WTC11 (cell line): ENCODE measurements at regions not wholly inside any gene's neighbourhood (a gene's known extent, or its start where the extent isn't known, plus 50 kb on each side); places are given as distances from the start of the nearest gene placed in this dataset.

Experiments used
- ATAC-seq: fragments of 200-7000 bp; cut with Tn5 transposase; 2 replicates; pipeline ENCODE4 v1.10.0; 2021; ENCODE audit warnings: mild to moderate bottlenecking, moderate library complexity
- CTCF ChIA-PET: fragments of 300-600 bp; sonication (Branson Sonifier 250); formaldehyde crosslinking; loops from one replicate; lab custom pipeline; 2021; ENCODE audit warnings: antibody characterized with exemption; lab: Charles Lee
- POLR2A ChIA-PET: fragments of 350-600 bp; sonication (Branson Sonifier 250); formaldehyde crosslinking; loops from one replicate; lab custom pipeline; 2021; ENCODE audit warnings: antibody characterized with exemption; lab: Charles Lee
- DNase-seq: peaks from one replicate; pipeline ENCODE4 v3.0.0; 2021; ENCODE audit warnings: low spot score
- H3K27ac Mint-ChIP-seq: 2 replicates; pipeline ENCODE4 v1.8.0; 2021; ENCODE audit warnings: mixed read lengths
- H3K27me3 Mint-ChIP-seq: 2 replicates; pipeline ENCODE4 v1.8.0; 2021; ENCODE audit warnings: low read depth, mild to moderate bottlenecking, moderate library complexity, mixed read lengths
- H3K36me3 Mint-ChIP-seq: 2 replicates; pipeline ENCODE4 v1.8.0; 2021; ENCODE audit warnings: mixed read lengths
- H3K4me1 Mint-ChIP-seq: 2 replicates; pipeline ENCODE4 v1.8.0; 2022; ENCODE audit warnings: mixed read lengths
- H3K4me3 Mint-ChIP-seq: 2 replicates; pipeline ENCODE4 v1.8.0; 2021; ENCODE audit warnings: mild to moderate bottlenecking, moderate library complexity, mixed read lengths
- H3K9me3 Mint-ChIP-seq: 2 replicates; pipeline ENCODE4 v1.8.0; 2021; ENCODE audit warnings: mixed read lengths
- FOXP1 ChIP-seq: sonication (generic); formaldehyde crosslinking; IDR thresholded peaks from 2 replicates; pipeline ENCODE4 v1.8.0; 2022; ENCODE audit warnings: missing genetic modification reagents, mild to moderate bottlenecking, moderate library complexity, borderline replicate concordance
- GABPB1 ChIP-seq: sonication (generic); formaldehyde crosslinking; IDR thresholded peaks from 2 replicates; pipeline ENCODE4 v1.8.1; 2023; ENCODE audit warnings: mild to moderate bottlenecking, missing genetic modification reagents
- KAT7 ChIP-seq: sonication (generic); formaldehyde crosslinking; IDR thresholded peaks from 2 replicates; pipeline ENCODE4 v1.8.1; 2023; ENCODE audit warnings: missing genetic modification reagents, mild to moderate bottlenecking, borderline replicate concordance
- NR3C1 ChIP-seq: sonication (generic); formaldehyde crosslinking; conservative IDR thresholded peaks from 2 replicates; pipeline ENCODE4 v1.8.1; 2023; ENCODE audit warnings: low read depth, mild to moderate bottlenecking, missing genetic modification reagents
- OVOL2 ChIP-seq: fragments of 250-450 bp; sonication (Bioruptor Pico); IDR thresholded peaks from 2 replicates; pipeline ENCODE4 v1.9.0; 2021; ENCODE audit warnings: mild to moderate bottlenecking, borderline replicate concordance
- TP53 ChIP-seq: sonication (generic); formaldehyde crosslinking; IDR thresholded peaks from 2 replicates; pipeline ENCODE4 v1.8.1; 2023; ENCODE audit warnings: mild to moderate bottlenecking, missing genetic modification reagents
- TF ChIP-seq, protein P1 (sequence below): sonication (generic); formaldehyde crosslinking; IDR thresholded peaks from 2 replicates; pipeline ENCODE4 v1.8.0; 2023; ENCODE audit warnings: missing genetic modification reagents, mild to moderate bottlenecking, borderline replicate concordance
- TF ChIP-seq, protein P2 (sequence below): sonication (generic); formaldehyde crosslinking; IDR thresholded peaks from 2 replicates; pipeline ENCODE4 v1.8.1; 2023; ENCODE audit warnings: mild to moderate bottlenecking, missing genetic modification reagents, moderate library complexity
- TF ChIP-seq, protein P3 (sequence below): fragments of 250-450 bp; sonication (Bioruptor Pico); IDR thresholded peaks from 2 replicates; pipeline ENCODE4 v1.9.0; 2021; ENCODE audit warnings: mild to moderate bottlenecking
- TF ChIP-seq, protein P4 (sequence below): fragments of 250-450 bp; sonication (Bioruptor Pico); conservative IDR thresholded peaks from 2 replicates; pipeline ENCODE4 v1.9.0; 2021; ENCODE audit warnings: mild to moderate bottlenecking
- TF ChIP-seq, protein P5 (sequence below): sonication (generic); formaldehyde crosslinking; conservative IDR thresholded peaks from 2 replicates; pipeline ENCODE4 v1.8.1; 2023; ENCODE audit warnings: mild to moderate bottlenecking, low read depth, missing genetic modification reagents, moderate library complexity

DNA sequence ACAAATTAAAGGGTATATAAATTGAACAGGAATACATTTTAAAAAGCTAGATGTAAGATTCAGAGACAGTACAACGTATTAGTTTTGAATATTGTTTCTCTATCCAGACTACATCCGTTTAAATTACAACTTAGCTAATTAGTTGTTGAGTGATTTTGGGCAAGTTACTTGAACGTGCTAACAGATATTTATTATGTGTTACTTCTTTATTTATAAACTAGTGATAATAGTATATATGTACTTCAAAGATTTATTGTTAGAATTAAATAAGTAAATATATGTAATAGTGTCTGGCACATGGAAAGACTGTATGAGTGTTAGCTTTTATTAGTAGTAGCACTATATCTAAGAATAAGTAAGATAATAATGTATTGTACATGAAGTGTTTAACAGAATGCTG lies 92.0 kb upstream of the GBE1 start (continued):
- TF ChIP-seq NR3C1 (CRISPR knock-in tag): no peak
- TF ChIP-seq, protein P1, sequence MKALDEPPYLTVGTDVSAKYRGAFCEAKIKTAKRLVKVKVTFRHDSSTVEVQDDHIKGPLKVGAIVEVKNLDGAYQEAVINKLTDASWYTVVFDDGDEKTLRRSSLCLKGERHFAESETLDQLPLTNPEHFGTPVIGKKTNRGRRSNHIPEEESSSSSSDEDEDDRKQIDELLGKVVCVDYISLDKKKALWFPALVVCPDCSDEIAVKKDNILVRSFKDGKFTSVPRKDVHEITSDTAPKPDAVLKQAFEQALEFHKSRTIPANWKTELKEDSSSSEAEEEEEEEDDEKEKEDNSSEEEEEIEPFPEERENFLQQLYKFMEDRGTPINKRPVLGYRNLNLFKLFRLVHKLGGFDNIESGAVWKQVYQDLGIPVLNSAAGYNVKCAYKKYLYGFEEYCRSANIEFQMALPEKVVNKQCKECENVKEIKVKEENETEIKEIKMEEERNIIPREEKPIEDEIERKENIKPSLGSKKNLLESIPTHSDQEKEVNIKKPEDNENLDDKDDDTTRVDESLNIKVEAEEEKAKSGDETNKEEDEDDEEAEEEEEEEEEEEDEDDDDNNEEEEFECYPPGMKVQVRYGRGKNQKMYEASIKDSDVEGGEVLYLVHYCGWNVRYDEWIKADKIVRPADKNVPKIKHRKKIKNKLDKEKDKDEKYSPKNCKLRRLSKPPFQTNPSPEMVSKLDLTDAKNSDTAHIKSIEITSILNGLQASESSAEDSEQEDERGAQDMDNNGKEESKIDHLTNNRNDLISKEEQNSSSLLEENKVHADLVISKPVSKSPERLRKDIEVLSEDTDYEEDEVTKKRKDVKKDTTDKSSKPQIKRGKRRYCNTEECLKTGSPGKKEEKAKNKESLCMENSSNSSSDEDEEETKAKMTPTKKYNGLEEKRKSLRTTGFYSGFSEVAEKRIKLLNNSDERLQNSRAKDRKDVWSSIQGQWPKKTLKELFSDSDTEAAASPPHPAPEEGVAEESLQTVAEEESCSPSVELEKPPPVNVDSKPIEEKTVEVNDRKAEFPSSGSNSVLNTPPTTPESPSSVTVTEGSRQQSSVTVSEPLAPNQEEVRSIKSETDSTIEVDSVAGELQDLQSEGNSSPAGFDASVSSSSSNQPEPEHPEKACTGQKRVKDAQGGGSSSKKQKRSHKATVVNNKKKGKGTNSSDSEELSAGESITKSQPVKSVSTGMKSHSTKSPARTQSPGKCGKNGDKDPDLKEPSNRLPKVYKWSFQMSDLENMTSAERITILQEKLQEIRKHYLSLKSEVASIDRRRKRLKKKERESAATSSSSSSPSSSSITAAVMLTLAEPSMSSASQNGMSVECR (CRISPR knock-in tag): no peak
- TF ChIP-seq, protein P2, sequence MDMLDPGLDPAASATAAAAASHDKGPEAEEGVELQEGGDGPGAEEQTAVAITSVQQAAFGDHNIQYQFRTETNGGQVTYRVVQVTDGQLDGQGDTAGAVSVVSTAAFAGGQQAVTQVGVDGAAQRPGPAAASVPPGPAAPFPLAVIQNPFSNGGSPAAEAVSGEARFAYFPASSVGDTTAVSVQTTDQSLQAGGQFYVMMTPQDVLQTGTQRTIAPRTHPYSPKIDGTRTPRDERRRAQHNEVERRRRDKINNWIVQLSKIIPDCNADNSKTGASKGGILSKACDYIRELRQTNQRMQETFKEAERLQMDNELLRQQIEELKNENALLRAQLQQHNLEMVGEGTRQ (CRISPR knock-in tag): no peak

DNA sequence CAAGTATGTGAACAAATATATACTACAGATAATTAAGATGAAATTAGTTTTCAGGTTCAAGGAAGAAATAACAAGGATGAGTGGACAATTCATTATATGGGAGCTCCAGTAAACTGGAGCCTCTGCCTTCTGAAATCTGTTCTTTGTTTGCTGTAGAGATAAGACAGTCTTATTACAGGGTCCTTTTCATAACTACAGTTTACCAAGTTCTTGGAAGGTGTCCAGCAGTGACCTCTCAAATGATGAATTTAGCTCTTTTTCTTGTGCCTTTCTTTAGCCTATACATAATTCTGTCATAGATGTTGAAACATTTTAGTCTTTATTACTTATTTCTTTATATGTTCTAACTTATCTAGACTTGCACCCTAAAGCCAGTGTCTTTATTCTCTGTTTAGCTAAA lies 89.7 kb upstream of the GBE1 start:
- POLR2A ChIA-PET: no interaction called here
- TF ChIP-seq KAT7 (CRISPR knock-in tag): no peak
- no peak for TF ChIP-seq GABPB1 (CRISPR knock-in tag)
- TF ChIP-seq, protein P2 (CRISPR knock-in tag): no peak
- TF ChIP-seq, protein P3, sequence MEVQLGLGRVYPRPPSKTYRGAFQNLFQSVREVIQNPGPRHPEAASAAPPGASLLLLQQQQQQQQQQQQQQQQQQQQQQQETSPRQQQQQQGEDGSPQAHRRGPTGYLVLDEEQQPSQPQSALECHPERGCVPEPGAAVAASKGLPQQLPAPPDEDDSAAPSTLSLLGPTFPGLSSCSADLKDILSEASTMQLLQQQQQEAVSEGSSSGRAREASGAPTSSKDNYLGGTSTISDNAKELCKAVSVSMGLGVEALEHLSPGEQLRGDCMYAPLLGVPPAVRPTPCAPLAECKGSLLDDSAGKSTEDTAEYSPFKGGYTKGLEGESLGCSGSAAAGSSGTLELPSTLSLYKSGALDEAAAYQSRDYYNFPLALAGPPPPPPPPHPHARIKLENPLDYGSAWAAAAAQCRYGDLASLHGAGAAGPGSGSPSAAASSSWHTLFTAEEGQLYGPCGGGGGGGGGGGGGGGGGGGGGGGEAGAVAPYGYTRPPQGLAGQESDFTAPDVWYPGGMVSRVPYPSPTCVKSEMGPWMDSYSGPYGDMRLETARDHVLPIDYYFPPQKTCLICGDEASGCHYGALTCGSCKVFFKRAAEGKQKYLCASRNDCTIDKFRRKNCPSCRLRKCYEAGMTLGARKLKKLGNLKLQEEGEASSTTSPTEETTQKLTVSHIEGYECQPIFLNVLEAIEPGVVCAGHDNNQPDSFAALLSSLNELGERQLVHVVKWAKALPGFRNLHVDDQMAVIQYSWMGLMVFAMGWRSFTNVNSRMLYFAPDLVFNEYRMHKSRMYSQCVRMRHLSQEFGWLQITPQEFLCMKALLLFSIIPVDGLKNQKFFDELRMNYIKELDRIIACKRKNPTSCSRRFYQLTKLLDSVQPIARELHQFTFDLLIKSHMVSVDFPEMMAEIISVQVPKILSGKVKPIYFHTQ (CRISPR knock-in tag): no peak
- TF ChIP-seq TP53 (CRISPR knock-in tag): no peak
- TF ChIP-seq, protein P4, sequence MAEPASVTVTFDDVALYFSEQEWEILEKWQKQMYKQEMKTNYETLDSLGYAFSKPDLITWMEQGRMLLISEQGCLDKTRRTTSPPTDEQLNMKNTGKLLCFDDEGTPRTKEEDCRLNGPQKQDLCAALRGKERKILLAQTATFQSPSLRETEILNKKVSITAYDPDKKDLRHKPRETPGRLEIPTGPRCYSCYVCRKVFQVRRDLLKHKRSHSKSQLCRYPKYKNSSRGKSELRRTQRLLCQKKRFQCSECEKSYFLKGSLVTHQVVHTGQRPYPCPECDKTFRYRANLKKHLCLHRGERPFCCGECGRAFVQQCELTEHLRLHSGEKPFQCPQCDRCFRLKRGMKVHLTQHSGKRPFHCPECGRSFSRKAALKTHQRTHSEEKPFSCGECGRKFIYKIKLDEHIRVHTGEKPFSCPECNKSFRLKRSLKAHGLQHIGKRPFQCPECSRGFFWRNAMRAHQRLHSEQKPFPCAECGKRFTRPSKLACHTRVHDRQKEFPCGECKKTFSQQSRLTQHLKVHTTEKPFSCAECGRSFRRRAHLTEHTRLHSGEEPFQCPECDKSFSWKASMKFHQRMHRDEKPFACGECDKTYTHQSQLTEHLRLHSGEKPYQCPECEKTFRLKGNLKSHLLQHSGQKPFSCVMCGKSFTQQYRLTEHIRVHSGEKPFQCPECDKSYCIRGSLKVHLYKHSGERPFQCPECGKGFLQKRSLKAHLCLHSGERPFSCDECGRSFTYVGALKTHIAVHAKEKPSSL (CRISPR knock-in tag): no peak
- TF ChIP-seq OVOL2: no peak
- TF ChIP-seq FOXP1 (CRISPR knock-in tag): no peak
- TF ChIP-seq, protein P5, sequence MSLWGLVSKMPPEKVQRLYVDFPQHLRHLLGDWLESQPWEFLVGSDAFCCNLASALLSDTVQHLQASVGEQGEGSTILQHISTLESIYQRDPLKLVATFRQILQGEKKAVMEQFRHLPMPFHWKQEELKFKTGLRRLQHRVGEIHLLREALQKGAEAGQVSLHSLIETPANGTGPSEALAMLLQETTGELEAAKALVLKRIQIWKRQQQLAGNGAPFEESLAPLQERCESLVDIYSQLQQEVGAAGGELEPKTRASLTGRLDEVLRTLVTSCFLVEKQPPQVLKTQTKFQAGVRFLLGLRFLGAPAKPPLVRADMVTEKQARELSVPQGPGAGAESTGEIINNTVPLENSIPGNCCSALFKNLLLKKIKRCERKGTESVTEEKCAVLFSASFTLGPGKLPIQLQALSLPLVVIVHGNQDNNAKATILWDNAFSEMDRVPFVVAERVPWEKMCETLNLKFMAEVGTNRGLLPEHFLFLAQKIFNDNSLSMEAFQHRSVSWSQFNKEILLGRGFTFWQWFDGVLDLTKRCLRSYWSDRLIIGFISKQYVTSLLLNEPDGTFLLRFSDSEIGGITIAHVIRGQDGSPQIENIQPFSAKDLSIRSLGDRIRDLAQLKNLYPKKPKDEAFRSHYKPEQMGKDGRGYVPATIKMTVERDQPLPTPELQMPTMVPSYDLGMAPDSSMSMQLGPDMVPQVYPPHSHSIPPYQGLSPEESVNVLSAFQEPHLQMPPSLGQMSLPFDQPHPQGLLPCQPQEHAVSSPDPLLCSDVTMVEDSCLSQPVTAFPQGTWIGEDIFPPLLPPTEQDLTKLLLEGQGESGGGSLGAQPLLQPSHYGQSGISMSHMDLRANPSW (CRISPR knock-in tag): no peak
- no peaks in the 10 kb centered on the region for H3K27me3 Mint-ChIP-seq
- DNase-seq: no peak
- CTCF ChIA-PET: no interaction called here
- no peak overlapping the region for H3K27ac Mint-ChIP-seq
- peaks cover 8% of the 10 kb centered on the region for H3K9me3 Mint-ChIP-seq
- H3K4me3 Mint-ChIP-seq: no peak overlapping the region
- ATAC-seq: no peak
- H3K36me3 Mint-ChIP-seq: no peaks in the 10 kb centered on the region; the same call in 1 of the 2 replicates
- peaks cover 4% of the 10 kb centered on the region for H3K4me1 Mint-ChIP-seq
